22Rv1 (cell line): ENCODE measurements at regions not wholly inside any gene's neighbourhood (a gene's known extent, or its start where the extent isn't known, plus 50 kb on each side); places are given as distances from the start of the nearest gene placed in this dataset.

Experiments
- ZFX ChIP-seq: fragments of 450-650 bp; IDR thresholded peaks from 2 replicates; pipeline ENCODE4 v1.6.1; 2017; ENCODE audit warnings: antibody characterized with exemption, borderline replicate concordance
- TF ChIP-seq, protein P1 (sequence below): fragments of 450-650 bp; IDR thresholded peaks from 2 replicates; pipeline ENCODE4 v1.5.1; 2017; ENCODE audit warnings: mild to moderate bottlenecking

DNA sequence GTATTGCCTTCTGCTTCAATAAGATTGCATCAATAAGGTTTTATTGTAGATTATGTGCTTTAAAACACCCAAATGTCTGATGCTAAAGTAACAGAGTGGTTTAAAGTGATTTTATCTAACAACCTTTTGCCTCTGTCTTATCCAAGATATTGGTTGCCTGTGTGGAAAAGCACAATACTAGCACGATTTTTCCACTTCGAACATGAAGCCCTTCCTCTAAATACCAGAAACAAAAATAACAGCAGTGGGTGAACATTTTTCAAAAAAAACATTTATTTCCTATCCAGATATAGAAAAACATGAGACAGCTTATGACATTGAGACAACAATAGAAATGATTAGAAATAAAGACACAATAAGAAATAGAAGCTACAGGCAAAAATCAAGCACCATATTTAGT, 59.5 kb upstream of the MDFIC start:
- TF ChIP-seq, protein P1, sequence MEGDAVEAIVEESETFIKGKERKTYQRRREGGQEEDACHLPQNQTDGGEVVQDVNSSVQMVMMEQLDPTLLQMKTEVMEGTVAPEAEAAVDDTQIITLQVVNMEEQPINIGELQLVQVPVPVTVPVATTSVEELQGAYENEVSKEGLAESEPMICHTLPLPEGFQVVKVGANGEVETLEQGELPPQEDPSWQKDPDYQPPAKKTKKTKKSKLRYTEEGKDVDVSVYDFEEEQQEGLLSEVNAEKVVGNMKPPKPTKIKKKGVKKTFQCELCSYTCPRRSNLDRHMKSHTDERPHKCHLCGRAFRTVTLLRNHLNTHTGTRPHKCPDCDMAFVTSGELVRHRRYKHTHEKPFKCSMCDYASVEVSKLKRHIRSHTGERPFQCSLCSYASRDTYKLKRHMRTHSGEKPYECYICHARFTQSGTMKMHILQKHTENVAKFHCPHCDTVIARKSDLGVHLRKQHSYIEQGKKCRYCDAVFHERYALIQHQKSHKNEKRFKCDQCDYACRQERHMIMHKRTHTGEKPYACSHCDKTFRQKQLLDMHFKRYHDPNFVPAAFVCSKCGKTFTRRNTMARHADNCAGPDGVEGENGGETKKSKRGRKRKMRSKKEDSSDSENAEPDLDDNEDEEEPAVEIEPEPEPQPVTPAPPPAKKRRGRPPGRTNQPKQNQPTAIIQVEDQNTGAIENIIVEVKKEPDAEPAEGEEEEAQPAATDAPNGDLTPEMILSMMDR, result no peak
- TF ChIP-seq ZFX, result no peak
